Mesodermal cell (in vitro differentiated cells): ENCODE measurements at regions not wholly inside any gene's neighbourhood (a gene's known extent, or its start where the extent isn't known, plus 50 kb on each side); places are given as distances from the start of the nearest gene placed in this dataset.

Source experiments
- H3K27ac ChIP-seq: 2 replicates; pipeline ENCODE4 v1.7.0; 2013; ENCODE audit warnings: mild to moderate bottlenecking, low read depth, low read length, moderate library complexity; ENCODE audit not compliant: severe bottlenecking
- H3K36me3 ChIP-seq: 2 replicates; pipeline ENCODE4 v1.7.1; 2013; ENCODE audit warnings: mild to moderate bottlenecking, low read length, moderate library complexity; ENCODE audit not compliant: control insufficient read depth, insufficient read depth
- H3K4me1 ChIP-seq: one replicate; pipeline ENCODE4 v1.7.1; 2013; ENCODE audit warnings: mild to moderate bottlenecking, low read length; ENCODE audit not compliant: insufficient read depth, control insufficient read depth, poor library complexity, severe bottlenecking
- H3K4me3 ChIP-seq: 2 replicates; pipeline ENCODE4 v1.7.0; 2013; ENCODE audit warnings: low read length, control low read depth, mild to moderate bottlenecking; ENCODE audit not compliant: insufficient read depth, poor library complexity, severe bottlenecking; ENCODE audit errors: extremely low read depth
- H3K9me3 ChIP-seq: 2 replicates; pipeline ENCODE4 v1.7.1; 2013; ENCODE audit warnings: mild to moderate bottlenecking, low read length, moderate library complexity; ENCODE audit not compliant: control insufficient read depth
- WGBS, 2 experiments: methylation state at CpG; one replicate each; pipeline ENCODE4 v1.1.5; 2013; ENCODE audit warnings: missing lambda C conversion rate in 2 of 2; ENCODE audit not compliant: insufficient coverage in 2 of 2; 5-methylcytosine and 5-hydroxymethylcytosine counted together

DNA sequence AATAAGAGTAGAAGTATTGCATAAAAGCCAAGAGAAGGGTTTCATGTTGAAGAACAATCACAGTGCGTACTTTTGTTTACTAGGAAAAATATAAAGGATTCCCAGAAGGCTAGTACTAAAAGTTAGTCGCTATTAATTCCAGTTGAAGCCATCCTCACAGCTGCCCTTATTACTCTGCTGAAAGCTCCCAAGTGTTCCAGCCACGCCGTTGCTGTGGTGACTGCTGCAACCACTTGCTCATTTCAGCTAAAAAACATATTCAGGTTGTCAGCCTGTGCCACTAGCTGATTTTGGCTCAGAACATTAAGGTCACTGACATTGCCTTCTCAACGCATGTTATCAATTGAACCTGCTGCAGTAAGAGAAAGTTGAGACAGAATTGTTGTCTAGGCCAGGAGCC is 87.1 kb upstream of the FNDC3A start:
- Histone ChIP-seq H3K36me3 (no peaks in the 10 kb centered on the region), H3K9me3 (no peaks in the 10 kb centered on the region), H3K4me3 (no peak overlapping the region), H3K27ac (no peak overlapping the region), H3K4me1 (peaks cover 19% of the 10 kb centered on the region)
- 96 to 98% methylated on average over 4 to 5 of the region's 5 CpGs for WGBS, 2 experiments

DNA sequence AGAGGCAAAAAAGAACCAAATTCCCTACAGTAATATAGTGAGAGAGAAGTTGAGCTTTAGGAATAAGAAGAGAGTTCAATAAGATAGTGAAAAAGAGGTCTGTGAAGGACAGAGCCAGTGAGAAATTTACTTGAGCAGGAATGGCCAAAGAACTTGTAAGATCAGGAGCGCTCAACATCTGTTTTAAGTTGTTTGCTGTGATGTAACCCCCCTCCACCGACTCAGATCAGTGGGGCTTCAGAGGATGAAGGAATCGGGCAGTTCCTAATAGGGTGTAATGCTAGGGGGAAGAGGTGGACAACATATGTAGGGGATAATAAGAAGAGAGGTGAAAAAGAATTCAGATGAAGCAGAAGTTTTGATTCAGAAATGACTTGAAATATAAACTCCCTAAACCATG is 85.3 kb upstream of the FNDC3A start:
- no peak overlapping the region for H3K27ac ChIP-seq
- no peaks in the 10 kb centered on the region for H3K36me3 ChIP-seq
- H3K9me3 ChIP-seq: no peaks in the 10 kb centered on the region
- H3K4me3 ChIP-seq: no peak overlapping the region
- H3K4me1 ChIP-seq: peaks cover 18% of the 10 kb centered on the region
- WGBS, 2 experiments: no CpG with 5 or more reads among the region's 3 CpGs

DNA sequence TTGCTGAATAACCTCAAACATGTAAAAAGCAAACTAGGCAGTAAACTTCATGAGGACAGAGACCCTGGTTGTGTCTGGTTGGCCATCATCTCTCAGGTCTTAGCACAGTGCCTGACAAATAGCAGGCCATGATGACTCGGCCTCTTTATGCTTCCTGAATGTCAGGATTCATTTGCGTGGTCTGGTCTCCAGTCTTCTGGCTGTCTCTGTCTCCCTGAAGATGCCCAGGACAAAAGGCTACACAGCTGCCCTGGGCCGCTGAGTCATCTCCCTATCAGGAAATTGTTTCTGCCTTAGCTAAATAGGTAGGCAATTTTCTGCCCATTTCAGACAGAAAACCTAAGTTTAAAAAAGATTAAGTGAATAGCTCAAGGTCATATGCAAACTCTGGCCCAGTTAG is 84.1 kb upstream of the FNDC3A start:
- Histone ChIP-seq H3K27ac (peak overlapping the region; percentile 93), H3K4me3 (no peak overlapping the region)
- WGBS, 2 experiments: 48 to 61% methylated on average over 2 to 3 of the region's 3 CpGs

DNA sequence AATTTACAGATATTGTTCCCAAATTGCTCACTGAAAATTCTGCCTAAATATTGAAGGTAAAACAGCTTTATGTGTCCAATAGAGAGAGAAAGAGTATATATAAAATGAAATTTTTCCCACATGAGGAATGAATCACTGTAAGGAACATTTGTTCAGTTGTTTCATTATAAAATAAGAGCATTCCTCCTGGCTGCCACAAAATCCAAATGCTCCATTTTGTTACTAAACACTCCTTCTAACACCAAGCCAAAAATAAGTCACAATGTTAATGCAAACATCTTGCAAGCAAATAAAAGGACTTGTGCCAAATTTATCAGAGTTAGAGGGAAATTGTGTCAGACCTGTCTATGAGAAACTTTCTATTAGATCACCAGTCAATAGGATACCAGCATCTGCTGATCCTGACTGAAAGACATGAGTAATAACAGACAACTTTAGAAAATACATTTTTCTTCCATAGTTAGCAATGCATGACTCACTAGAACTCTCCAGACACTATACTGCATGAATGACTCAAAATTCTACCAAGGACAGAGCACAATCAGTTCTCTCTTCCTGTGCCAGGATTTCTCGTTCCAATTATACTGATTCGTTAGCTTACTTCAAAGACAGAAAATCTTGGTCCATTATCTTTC is 83.5 kb upstream of the FNDC3A start:
- H3K27ac ChIP-seq: peak overlapping the region; percentile 93
- peaks cover 15% of the 10 kb centered on the region for H3K4me1 ChIP-seq
- no peaks in the 10 kb centered on the region for H3K36me3 ChIP-seq
- H3K9me3 ChIP-seq: no peaks in the 10 kb centered on the region
- WGBS, 2 experiments: no CpG with 5 or more reads among the region's 2 CpGs
- no peak overlapping the region for H3K4me3 ChIP-seq

More for the DNA sequence above, 84.1 kb upstream of the FNDC3A start:
- H3K9me3 ChIP-seq: no peaks in the 10 kb centered on the region
- no peaks in the 10 kb centered on the region for H3K36me3 ChIP-seq
- peaks cover 15% of the 10 kb centered on the region for H3K4me1 ChIP-seq

DNA sequence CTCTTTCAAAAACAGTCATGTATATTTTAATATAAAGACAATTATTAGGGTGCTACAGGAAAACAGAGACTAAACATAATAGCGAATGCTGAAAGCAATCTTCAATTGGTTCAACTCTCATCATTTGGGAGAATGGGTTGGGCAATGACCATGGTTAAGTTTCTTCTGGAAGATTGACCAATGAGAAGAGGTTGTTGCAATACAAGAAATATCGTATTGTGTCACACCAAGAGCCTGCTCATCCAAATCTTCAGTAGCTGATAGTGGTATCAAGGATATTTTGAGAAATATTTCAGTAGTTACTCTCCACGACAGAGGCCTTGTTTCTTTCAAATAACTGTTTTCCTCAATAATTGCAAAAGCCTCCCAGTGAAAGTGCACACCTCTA is 83.0 kb upstream of the FNDC3A start:
- WGBS, 2 experiments: 90% methylated on average over 2 of the region's 3 CpGs; no CpG with 5 or more reads in 1 of the 2 experiments
- no peaks in the 10 kb centered on the region for H3K9me3 ChIP-seq
- peaks cover 15% of the 10 kb centered on the region for H3K4me1 ChIP-seq
- no peak overlapping the region for H3K4me3 ChIP-seq
- H3K27ac ChIP-seq: peak overlapping the region; percentile 93
- H3K36me3 ChIP-seq: no peaks in the 10 kb centered on the region

DNA sequence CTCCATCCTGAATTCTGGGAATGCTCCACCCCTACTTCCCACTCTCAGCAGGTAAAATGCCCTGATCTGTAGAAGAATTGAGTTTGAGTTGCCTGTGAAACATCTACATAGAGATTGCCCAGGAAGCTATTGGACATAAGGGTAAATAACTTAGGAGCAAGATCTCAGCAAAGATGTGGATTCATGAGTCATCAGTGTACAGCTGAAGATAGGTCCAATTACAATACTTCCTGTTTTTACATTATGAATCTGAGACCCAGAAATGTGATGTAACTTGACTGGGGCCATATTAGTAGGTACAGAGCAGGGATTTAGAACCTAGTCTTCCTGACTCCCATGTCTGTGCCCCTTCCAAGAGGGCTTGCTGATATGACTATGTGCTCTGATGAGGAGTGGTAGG is 79.4 kb upstream of the FNDC3A start:
- H3K4me1 ChIP-seq: peaks cover 6% of the 10 kb centered on the region
- H3K27ac ChIP-seq: no peak overlapping the region
- no peaks in the 10 kb centered on the region for H3K36me3 ChIP-seq
- H3K4me3 ChIP-seq: no peak overlapping the region
- no peaks in the 10 kb centered on the region for H3K9me3 ChIP-seq

DNA sequence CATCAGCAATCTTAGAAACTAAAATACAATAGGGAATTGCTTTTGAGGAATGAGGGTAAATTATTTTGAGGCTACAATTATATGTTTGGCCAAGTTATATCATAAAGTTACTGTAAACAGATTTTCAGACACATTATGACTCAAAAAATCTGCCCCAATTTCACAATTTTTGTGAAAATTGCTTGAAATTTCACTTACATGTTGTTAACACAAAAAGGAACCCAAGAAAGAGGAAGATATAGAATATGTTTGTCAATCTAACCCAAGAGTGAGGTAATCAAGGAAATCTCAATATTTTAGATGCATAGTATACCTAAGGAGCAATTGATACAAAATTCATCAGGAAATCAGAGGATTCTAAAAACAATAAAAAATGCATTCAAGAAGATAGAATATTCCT is 73.9 kb upstream of the FNDC3A start:
- Histone ChIP-seq H3K27ac (no peak overlapping the region), H3K9me3 (no peaks in the 10 kb centered on the region), H3K4me3 (no peak overlapping the region), H3K4me1 (no peaks in the 10 kb centered on the region), H3K36me3 (no peaks in the 10 kb centered on the region)

DNA sequence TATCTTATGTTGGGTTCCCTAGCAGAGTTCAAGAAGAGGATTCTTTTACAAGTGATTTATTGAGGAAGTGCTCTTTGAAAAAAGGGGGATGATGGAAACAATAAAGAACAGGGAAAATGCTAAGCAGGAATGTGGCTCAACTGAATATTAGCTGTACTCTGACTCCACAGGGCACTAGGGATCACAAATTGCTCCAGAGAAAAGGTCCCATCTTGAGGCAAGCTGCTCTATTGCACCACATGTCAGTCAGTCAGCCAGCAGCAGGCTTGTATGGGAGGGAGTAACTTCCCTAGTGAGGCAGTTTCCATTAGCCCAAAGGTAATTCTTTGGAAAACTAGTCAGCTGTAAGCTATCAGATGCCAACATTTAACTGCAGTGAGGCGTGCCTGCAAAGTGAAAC is 73.3 kb upstream of the FNDC3A start:
- no peaks in the 10 kb centered on the region for H3K4me1 ChIP-seq
- H3K27ac ChIP-seq: no peak overlapping the region
- no peaks in the 10 kb centered on the region for H3K36me3 ChIP-seq
- H3K4me3 ChIP-seq: no peak overlapping the region
- H3K9me3 ChIP-seq: no peaks in the 10 kb centered on the region
- WGBS, 2 experiments: no CpG with 5 or more reads among the region's 1 CpG

DNA sequence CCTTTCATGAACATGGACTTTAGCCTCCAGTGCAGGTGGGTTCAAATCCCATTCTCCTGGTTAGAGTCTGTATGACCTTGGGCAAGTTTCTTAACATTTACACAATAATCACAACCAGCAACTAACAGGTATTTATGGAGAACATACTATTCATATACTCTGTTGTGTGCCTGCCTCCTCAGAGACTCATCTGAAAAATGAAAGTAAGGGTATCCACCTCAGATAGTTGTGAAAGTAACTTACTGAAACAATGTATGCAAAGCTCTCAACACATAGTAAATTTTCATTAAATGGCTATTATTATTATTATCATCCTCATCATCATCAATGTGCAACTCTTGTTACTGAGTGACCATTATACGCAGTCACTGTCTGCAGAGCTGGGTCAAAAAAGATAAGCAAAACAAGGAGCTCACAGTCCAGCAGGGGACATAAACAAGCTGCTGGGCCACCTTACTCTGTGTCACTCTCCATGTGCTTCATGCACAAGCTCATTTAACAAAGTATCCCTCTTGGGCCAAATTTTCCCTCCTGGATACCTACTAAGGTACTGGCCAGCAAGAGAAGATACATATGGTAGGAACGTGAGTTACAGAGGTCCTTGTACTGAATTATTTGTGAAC is 70.9 kb upstream of the FNDC3A start:
- no peak overlapping the region for H3K4me3 ChIP-seq
- H3K9me3 ChIP-seq: no peaks in the 10 kb centered on the region
- no peaks in the 10 kb centered on the region for H3K4me1 ChIP-seq
- H3K36me3 ChIP-seq: no peaks in the 10 kb centered on the region
- H3K27ac ChIP-seq: no peak overlapping the region
- 100% methylated on average over 1 of the region's 2 CpGs; no CpG with 5 or more reads in 1 of the 2 experiments for WGBS, 2 experiments

DNA sequence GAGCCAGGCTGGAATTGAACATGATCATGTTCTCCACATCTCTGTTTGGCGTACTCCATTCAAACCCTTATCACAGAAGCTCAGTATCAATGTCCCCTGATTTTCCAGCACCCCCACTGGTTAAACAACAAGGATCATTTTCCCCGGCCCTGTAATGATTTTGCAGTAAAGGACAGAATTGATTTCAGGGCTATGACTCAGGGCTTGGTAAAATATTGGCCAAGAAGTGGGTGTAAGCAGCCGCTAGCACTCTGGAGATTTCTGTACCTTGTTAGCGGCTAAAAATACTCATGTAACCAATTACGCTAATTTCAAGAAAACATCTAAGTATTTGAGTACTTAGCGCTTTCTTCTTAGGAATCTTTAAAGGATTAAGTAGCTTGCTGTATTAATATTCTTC is 69.5 kb upstream of the FNDC3A start:
- H3K4me3 ChIP-seq: no peak overlapping the region
- no peaks in the 10 kb centered on the region for H3K36me3 ChIP-seq
- WGBS, 2 experiments: 100% methylated on average over 1 to 2 of the region's 6 CpGs
- H3K4me1 ChIP-seq: no peaks in the 10 kb centered on the region
- H3K9me3 ChIP-seq: no peaks in the 10 kb centered on the region
- H3K27ac ChIP-seq: no peak overlapping the region

DNA sequence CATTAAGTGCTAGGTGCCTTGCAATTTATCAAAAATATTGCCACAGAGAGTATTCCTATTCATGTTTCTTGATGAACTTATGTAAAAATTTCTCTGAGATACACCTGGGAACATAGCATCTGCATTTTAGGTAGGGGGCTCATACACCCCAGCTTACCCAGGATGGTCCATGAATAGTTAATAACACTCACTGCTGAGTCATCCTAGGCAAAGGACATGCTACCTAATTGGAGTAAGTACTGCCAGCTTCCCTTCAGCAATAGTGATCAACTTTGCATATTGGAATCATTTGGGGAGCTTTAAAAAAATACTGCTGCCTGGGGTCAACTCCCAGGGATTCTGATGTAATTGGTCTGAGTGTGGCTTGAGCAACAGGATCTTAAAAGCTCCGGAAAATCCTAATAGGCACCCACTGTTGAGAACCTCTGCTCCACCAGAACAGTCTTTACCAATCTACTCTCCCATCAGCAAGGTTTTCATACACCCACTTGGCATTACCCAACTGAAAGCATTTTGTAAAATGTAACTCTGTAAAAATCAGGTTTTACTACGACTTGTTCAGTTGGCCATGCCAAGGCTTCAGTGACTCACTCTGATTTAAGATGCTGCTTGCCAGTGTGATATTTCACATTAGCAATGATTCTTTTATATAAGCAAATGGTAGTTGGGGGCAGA is 67.2 kb upstream of the FNDC3A start:
- H3K4me1 ChIP-seq: no peaks in the 10 kb centered on the region
- H3K27ac ChIP-seq: no peak overlapping the region
- no peaks in the 10 kb centered on the region for H3K9me3 ChIP-seq
- WGBS, 2 experiments: 80 to 100% methylated on average over 1 of the region's 2 CpGs
- H3K36me3 ChIP-seq: no peaks in the 10 kb centered on the region
- no peak overlapping the region for H3K4me3 ChIP-seq
